NB4 (cell line): ENCODE measurements at regions not wholly inside any gene's neighbourhood (a gene's known extent, or its start where the extent isn't known, plus 50 kb on each side); places are given as distances from the start of the nearest gene placed in this dataset.

ENCODE experiments used
- DNase-seq: peaks from one replicate; pipeline ENCODE4 v3.0.0; 2010; ENCODE audit warnings: low read depth
- H3K4me3 ChIP-seq: one replicate; pipeline ENCODE4 v1.5.1; 2011; ENCODE audit warnings: mild to moderate bottlenecking, low read depth, low read length, moderate library complexity
- MYC ChIP-seq: IDR thresholded peaks from 2 replicates; pipeline ENCODE4 v1.6.1; 2011; ENCODE audit warnings: low read depth, low read length
- POLR2A ChIP-seq: IDR thresholded peaks from 2 replicates; pipeline ENCODE4 v1.6.1; 2011; ENCODE audit warnings: mild to moderate bottlenecking; ENCODE audit not compliant: insufficient read length; ENCODE audit errors: extremely low read depth
- TF ChIP-seq, protein P1 (sequence below): IDR thresholded peaks from one replicate; pipeline ENCODE4 v1.5.1; 2012; ENCODE audit warnings: low read depth, low read length
- TF ChIP-seq, protein P2 (sequence below): IDR thresholded peaks from 2 replicates; pipeline ENCODE4 v1.6.1; 2011; ENCODE audit warnings: low read depth, low read length

DNA sequence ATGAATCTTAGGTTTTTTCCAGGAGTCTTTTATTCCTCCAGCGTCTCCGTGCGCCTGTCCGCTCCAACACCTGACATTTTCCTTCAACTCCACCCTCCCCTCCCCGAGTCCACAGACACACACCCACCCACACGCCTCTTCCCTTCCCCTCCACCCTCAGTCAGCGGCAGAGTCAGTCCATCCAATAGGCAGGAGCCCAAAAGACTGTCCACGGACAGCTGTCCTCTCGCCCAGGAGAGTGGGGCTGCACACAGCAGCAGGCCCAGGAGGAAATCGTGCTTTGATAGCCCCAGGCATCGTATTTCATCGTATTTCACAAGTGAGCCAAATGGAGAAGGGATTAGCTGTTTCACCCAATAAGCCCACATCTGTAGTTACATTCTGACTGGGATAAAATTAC is 285.1 kb downstream of the ZEB1 start:
- no peak for DNase-seq
- TF ChIP-seq, protein P1, sequence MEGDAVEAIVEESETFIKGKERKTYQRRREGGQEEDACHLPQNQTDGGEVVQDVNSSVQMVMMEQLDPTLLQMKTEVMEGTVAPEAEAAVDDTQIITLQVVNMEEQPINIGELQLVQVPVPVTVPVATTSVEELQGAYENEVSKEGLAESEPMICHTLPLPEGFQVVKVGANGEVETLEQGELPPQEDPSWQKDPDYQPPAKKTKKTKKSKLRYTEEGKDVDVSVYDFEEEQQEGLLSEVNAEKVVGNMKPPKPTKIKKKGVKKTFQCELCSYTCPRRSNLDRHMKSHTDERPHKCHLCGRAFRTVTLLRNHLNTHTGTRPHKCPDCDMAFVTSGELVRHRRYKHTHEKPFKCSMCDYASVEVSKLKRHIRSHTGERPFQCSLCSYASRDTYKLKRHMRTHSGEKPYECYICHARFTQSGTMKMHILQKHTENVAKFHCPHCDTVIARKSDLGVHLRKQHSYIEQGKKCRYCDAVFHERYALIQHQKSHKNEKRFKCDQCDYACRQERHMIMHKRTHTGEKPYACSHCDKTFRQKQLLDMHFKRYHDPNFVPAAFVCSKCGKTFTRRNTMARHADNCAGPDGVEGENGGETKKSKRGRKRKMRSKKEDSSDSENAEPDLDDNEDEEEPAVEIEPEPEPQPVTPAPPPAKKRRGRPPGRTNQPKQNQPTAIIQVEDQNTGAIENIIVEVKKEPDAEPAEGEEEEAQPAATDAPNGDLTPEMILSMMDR = no peak
- TF ChIP-seq POLR2A = no peak
- no peak for TF ChIP-seq MYC
- TF ChIP-seq, protein P2, sequence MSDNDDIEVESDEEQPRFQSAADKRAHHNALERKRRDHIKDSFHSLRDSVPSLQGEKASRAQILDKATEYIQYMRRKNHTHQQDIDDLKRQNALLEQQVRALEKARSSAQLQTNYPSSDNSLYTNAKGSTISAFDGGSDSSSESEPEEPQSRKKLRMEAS = no peak
- peak overlapping the region; percentile 36 for H3K4me3 ChIP-seq

DNA sequence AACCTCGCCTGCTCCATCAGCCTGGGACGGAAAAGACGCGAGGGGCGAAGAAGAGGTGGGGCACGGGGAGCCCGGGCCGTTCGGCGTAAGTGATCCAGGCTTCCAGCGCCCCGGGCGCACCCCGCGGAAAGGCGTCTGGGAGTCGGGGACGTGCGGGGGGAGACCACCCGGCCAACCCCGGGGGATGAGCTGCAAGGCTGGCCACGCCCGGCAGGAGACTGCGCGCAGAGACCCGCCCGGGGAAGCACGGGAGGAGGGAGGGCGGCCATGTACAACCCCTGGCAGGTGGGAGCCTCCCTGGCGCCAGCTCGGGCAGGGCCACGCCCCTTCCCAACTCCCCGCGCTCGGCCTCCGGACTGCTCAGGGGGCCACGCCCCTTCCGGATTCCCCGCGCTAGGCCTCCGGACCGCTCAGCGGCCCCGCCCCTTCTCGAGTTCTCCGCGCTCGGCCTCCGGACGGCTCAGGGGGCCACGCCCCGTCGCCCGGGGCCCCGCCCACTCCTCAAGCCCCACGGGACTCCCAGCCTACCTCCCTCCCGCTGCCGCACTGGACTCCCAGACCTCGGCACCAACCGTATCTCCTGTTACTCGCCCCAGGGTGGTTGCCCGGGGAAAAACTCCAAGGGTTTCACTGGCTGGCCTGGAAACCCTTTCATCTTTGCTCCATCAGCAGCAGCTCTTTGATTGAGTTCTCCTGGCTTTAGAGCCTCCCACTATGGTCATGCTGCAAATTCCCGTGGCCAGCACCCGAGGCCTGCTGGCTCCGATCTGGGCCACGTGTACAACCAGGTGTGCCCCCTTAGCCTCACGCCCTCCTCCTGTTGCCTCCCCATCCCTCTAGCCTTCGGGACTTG is 284.4 kb downstream of the ZEB1 start:
- TF ChIP-seq, protein P2 = no peak
- TF ChIP-seq POLR2A (no peak), MYC (no peak)
- TF ChIP-seq, protein P1 = no peak
- DNase-seq = peak; percentile 89
- H3K4me3 ChIP-seq = peak overlapping the region; percentile 36

DNA sequence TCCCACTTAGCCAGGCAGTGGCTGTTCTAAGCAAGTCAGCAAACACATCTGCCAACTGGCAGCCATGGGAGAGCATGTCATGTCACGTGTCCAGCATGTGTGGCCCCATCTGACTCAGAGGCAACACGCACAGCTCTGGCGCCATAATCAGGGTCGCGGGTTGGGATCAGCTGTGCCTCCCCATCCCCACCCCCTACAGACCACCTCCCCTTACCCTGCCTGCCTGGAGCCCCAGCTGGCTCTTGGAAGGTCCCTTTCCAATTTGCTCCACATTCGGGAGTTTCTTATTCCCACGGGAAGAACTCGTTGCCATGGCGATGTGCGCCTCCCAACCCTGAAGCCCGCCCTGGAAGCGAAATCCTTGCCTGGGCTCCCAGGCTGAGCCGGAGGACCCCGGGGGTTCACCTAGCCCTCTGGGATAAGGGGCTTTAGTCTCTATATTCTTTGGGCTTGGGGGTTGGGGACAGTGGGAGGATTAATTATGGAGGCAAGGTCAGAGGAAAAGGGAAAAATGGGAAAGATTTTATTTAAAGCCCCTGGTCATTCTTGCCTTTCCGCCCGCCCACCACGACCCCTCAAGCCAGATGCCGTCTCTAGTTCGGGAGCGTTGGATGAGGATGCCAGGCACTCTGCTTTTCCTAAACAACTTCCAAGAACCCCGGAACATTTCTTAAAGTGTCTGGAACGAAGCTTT is 283.7 kb downstream of the ZEB1 start:
- H3K4me3 ChIP-seq = peak overlapping the region; percentile 36
- no peak for DNase-seq
- no peak for TF ChIP-seq POLR2A
- TF ChIP-seq, protein P2 = no peak
- TF ChIP-seq MYC = no peak
- TF ChIP-seq, protein P1 = no peak

DNA sequence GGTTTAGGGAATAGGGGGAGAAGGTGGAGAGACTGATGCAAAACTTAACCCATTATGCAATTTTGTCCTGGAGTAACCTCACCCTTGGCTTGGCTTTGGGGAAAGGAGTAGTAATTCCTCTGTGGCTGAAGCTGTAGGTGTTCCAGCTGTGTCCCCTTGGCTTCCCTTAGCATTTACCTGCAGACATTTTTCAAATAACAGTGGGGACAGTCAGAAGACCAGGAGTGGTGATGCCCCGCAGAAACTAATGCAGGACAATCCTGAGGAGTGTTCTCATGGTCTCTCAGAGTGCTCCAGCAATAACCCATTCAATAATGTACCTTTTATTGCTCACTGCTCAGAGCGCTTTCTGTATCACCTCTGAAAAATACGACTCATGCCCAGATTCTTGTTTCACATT is 282.1 kb downstream of the ZEB1 start:
- TF ChIP-seq, protein P1 = no peak
- TF ChIP-seq POLR2A (no peak), MYC (no peak)
- TF ChIP-seq, protein P2 = no peak
- no peak for DNase-seq
- no peak overlapping the region for H3K4me3 ChIP-seq

DNA sequence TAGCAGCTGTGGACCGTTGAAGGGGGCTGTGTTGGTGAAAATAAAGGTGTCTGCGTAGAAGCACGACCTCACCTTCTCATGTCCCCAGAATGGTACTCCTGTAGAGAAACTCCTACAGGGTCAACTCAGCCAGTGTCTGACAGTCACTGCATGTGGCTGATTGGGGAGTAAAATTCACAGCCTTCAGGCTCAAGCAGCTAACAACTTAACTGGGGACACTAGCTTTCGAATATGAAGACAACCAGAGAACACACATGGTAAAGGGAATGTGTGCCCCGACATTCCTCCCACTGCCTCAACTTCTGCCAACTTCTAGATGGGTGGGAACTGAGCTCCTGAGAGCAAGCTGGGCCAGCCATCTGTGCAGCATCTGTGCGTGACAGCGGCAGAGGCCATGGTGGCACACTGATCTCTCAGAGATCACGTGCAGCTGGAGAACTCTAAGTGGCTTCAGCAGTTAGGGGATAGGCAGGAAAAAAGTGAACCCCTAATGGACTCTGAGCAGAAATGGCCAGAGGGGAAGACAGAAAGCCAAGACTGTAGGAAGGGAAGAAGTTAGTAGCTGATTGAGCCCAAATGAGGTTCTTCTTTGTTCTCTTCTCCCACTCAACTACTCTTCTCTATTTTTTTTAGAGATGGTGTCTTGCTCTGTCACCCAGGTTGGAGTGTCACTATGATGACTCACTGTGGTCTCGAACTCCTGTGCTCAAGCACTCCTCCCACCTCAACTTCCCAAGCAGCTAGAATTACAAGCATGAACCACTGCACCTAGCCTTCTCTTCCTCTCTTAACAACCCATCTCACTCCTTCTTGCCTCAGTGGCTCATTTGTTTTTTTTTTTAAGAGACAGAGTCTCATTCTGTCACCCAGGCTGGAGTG is 280.8 kb downstream of the ZEB1 start:
- DNase-seq = peak; percentile 64
- TF ChIP-seq MYC (no peak), POLR2A (no peak)
- TF ChIP-seq, protein P2 = no peak
- TF ChIP-seq, protein P1 = no peak
- H3K4me3 ChIP-seq = no peak overlapping the region
